ENCODE measurements at regions not wholly inside any gene's neighbourhood (a gene's known extent, or its start where the extent isn't known, plus 50 kb on each side); places are given as distances from the start of the nearest gene placed in this dataset.

GRCh38 chr3:153055779-153056178 lies 106.2 kb upstream of the RAP2B start:
- TF ChIP-seq CTCF (IDR thresholded peaks at IDR 0.05; ENCODE audit: poor library complexity) (no peak), EZH2 (IDR thresholded peaks at IDR 0.05; ENCODE audit: borderline replicate concordance) (no peak)
